Right forelimb (tissue), 1 donor: ENCODE measurements at regions not wholly inside any gene's neighbourhood (a gene's known extent, or its start where the extent isn't known, plus 50 kb on each side); places are given as distances from the start of the nearest gene placed in this dataset.

Experiments used
- DNase-seq: peaks from one replicate; pipeline ENCODE4 v3.0.0-alpha.2; 2018

GRCh38 chr11:111137846-111138245 is 107.7 kb upstream of the POU2AF2 start:
- no peak for DNase-seq

- no peak for DNase-seq
These were observed 109.6 kb upstream of the POU2AF2 start for GRCh38 chr11:111135778-111136570.

- no peak for DNase-seq
These were observed 110.4 kb upstream of the POU2AF2 start for GRCh38 chr11:111135101-111135500.

GRCh38 chr11:111128076-111128870 is 117.3 kb upstream of the POU2AF2 start:
- no peak for DNase-seq

- no peak for DNase-seq
These were observed 120.8 kb upstream of the POU2AF2 start for GRCh38 chr11:111124724-111125123.

GRCh38 chr11:111123463-111124398 is 121.8 kb upstream of the POU2AF2 start:
- no peak for DNase-seq

- no peak for DNase-seq
These were observed 124.7 kb upstream of the POU2AF2 start for GRCh38 chr11:111120696-111121302.

- no peak for DNase-seq
These were observed 125.4 kb upstream of the POU2AF2 start for GRCh38 chr11:111120161-111120560.

- DNase-seq, result no peak
These were observed 125.8 kb upstream of the POU2AF2 start for GRCh38 chr11:111119751-111120150.

- DNase-seq, result no peak
These were observed 129.6 kb upstream of the POU2AF2 start for GRCh38 chr11:111115890-111116289.

- DNase-seq, result no peak
These were observed 131.4 kb upstream of the POU2AF2 start for GRCh38 chr11:111114091-111114490.

- no peak for DNase-seq
These were observed 132.9 kb upstream of the POU2AF2 start for GRCh38 chr11:111112614-111113013.

- DNase-seq, result no peak
These were observed 138.0 kb upstream of the POU2AF2 start for GRCh38 chr11:111107501-111107900.

GRCh38 chr11:111106641-111107040 is 138.9 kb upstream of the POU2AF2 start:
- DNase-seq, result no peak

GRCh38 chr11:111105566-111105965 is 140.0 kb upstream of the POU2AF2 start:
- no peak for DNase-seq

- no peak for DNase-seq
These were observed 141.3 kb upstream of the POU2AF2 start for GRCh38 chr11:111104185-111104584.

- no peak for DNase-seq
These were observed 143.6 kb upstream of the POU2AF2 start for GRCh38 chr11:111101881-111102280.

- DNase-seq, result no peak
These were observed 146.4 kb upstream of the POU2AF2 start for GRCh38 chr11:111099028-111099713.

- DNase-seq, result no peak
These were observed 147.4 kb upstream of the POU2AF2 start for GRCh38 chr11:111098091-111098490.

GRCh38 chr11:111097191-111097590 is 148.3 kb upstream of the POU2AF2 start:
- DNase-seq, result peak; percentile 52

- DNase-seq, result no peak
These were observed 150.2 kb upstream of the POU2AF2 start for GRCh38 chr11:111095327-111095726.

- DNase-seq, result no peak
These were observed 152.5 kb upstream of the POU2AF2 start for GRCh38 chr11:111093061-111093460.
